ENCODE measurements at regions not wholly inside any gene's neighbourhood (a gene's known extent, or its start where the extent isn't known, plus 50 kb on each side); places are given as distances from the start of the nearest gene placed in this dataset.

GRCh38 chr20:58020656-58021454 is 207.6 kb downstream of the ANKRD60 start:
- no peaks in the 10 kb centered on the region for H3K36me3 ChIP-seq (ENCODE audit: control insufficient read depth in 2 of 2, extremely low read depth in 1 of 2, insufficient read depth in 2 of 2, low read length in 2 of 2)
- H2AFZ ChIP-seq (ENCODE audit: low read depth, low read length): no peak overlapping the region
- CTCF ChIA-PET: no interaction called here
- no TSS peak for BruUV-seq (replicated peaks)
- no peaks in the 10 kb centered on the region for H4K20me1 ChIP-seq (replicated peaks; ENCODE audit: control insufficient read depth, extremely low read depth, insufficient read depth, low read length)
- TF ChIP-seq MAX (IDR thresholded peaks at IDR 0.05; ENCODE audit: insufficient read depth, insufficient read length): no peak
- no peak for TF ChIP-seq GATA2 (IDR thresholded peaks at IDR 0.05; ENCODE audit: insufficient read depth, insufficient read length, low read depth, low read length)
- no peak for TF ChIP-seq CTCF (IDR thresholded peaks at IDR 0.05; ENCODE audit: extremely low read depth in 1 of 2, insufficient read depth in 1 of 2, low read depth in 1 of 2, low read length in 2 of 2)
- H3K27ac ChIP-seq (ENCODE audit: insufficient read depth, low read depth, low read length): no peak overlapping the region
- no peak overlapping the region for H3K9ac ChIP-seq (replicated peaks; ENCODE audit: extremely low read depth, insufficient read depth, low read length)
- dilution Hi-C loops (cut with MboI; ENCODE audit: extremely low pct_ligation_motif_present, low sequenced_read_pairs): no loop called here
- no peaks in the 10 kb centered on the region for H3K79me2 ChIP-seq (ENCODE audit: control insufficient read depth, insufficient read depth, low read length)
- intact Hi-C loops (cut with micrococcal nuclease): no loop called here
- H3K27me3 ChIP-seq (ENCODE audit: control insufficient read depth in 2 of 2, insufficient read depth in 2 of 2, low read length in 2 of 2): no peaks in the 10 kb centered on the region
- no peak overlapping the region for H3K4me3 ChIP-seq (replicated peaks in 1 of 3; ENCODE audit: insufficient read depth in 1 of 3, low read depth in 1 of 3, low read length in 3 of 3)
- no peaks in the 10 kb centered on the region for H3K9me3 ChIP-seq (replicated peaks; ENCODE audit: control insufficient read depth, insufficient read depth, low read length)
- POLR2A ChIA-PET: no interaction called here
- no peak for FAIRE-seq
- H3K9me1 ChIP-seq (replicated peaks; ENCODE audit: control insufficient read depth, extremely low read depth, insufficient read depth, low read length): no peaks in the 10 kb centered on the region
- no peak for DNase-seq (ENCODE audit: low read depth, low spot score)
- H3K4me1 ChIP-seq (ENCODE audit: control insufficient read depth, extremely low read depth, insufficient read depth, low read length): no peaks in the 10 kb centered on the region
- H3K4me2 ChIP-seq (ENCODE audit: insufficient read depth, low read length): no peak overlapping the region
